HL-60 (cell line): ENCODE measurements at regions not wholly inside any gene's neighbourhood (a gene's known extent, or its start where the extent isn't known, plus 50 kb on each side); places are given as distances from the start of the nearest gene placed in this dataset.

ENCODE experiments used
- CTCF ChIP-seq: IDR thresholded peaks from one replicate; pipeline ENCODE4 v1.5.1; 2011; ENCODE audit warnings: low read length, control low read depth, inconsistent platforms; ENCODE audit not compliant: insufficient read depth
- SPI1 ChIP-seq: IDR thresholded peaks from 2 replicates; pipeline ENCODE4 v1.6.1; 2012; ENCODE audit warnings: low read depth, mild to moderate bottlenecking, borderline replicate concordance
- TF ChIP-seq, protein P1 (sequence below): IDR thresholded peaks from 2 replicates; pipeline ENCODE4 v1.6.1; 2012; ENCODE audit warnings: low read depth; ENCODE audit not compliant: insufficient replicate concordance

DNA sequence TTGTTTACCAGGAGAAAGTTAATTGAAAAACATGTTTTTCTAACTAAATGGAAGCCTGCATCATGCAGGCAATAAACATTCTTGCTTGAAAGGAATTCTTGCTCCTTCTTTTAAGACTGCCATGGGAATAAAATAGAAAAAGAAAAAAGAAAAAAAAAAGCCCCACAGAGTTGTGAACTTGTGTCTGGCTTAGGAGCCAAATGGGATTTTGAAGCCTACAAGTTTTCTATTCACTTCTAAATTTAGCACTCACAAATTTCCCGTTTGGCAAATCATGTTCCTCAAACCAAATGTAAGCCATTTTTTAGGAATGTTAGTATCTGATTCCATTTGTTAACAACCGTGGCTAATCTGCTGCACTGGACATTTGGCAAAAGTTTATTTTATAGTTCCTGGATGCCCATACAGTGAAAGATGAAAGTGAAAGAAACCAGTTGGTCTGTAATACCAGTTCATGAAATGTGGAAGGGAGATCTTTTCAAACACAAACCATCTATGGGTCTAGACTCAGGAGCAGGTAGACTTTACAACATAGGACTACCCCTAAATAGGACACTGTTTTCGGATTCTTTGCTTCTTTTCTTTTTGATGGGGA lies 133.8 kb upstream of the GMNC start:
- TF ChIP-seq SPI1 (no peak), CTCF (no peak)
- TF ChIP-seq, protein P1, sequence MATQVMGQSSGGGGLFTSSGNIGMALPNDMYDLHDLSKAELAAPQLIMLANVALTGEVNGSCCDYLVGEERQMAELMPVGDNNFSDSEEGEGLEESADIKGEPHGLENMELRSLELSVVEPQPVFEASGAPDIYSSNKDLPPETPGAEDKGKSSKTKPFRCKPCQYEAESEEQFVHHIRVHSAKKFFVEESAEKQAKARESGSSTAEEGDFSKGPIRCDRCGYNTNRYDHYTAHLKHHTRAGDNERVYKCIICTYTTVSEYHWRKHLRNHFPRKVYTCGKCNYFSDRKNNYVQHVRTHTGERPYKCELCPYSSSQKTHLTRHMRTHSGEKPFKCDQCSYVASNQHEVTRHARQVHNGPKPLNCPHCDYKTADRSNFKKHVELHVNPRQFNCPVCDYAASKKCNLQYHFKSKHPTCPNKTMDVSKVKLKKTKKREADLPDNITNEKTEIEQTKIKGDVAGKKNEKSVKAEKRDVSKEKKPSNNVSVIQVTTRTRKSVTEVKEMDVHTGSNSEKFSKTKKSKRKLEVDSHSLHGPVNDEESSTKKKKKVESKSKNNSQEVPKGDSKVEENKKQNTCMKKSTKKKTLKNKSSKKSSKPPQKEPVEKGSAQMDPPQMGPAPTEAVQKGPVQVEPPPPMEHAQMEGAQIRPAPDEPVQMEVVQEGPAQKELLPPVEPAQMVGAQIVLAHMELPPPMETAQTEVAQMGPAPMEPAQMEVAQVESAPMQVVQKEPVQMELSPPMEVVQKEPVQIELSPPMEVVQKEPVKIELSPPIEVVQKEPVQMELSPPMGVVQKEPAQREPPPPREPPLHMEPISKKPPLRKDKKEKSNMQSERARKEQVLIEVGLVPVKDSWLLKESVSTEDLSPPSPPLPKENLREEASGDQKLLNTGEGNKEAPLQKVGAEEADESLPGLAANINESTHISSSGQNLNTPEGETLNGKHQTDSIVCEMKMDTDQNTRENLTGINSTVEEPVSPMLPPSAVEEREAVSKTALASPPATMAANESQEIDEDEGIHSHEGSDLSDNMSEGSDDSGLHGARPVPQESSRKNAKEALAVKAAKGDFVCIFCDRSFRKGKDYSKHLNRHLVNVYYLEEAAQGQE, result no peak
